8988T (cell line): ENCODE measurements at regions not wholly inside any gene's neighbourhood (a gene's known extent, or its start where the extent isn't known, plus 50 kb on each side); places are given as distances from the start of the nearest gene placed in this dataset.

ENCODE experiments used
- DNase-seq: peaks from one replicate; pipeline ENCODE4 v3.0.0; 2011

- DNase-seq: no peak
Measured at GRCh38 chr5:60243713-60244112, 350.2 kb upstream of the PDE4D start.

GRCh38 chr5:60232036-60232795, 338.7 kb upstream of the PDE4D start:
- DNase-seq: no peak

- no peak for DNase-seq
Measured at GRCh38 chr5:60230456-60230855, 336.9 kb upstream of the PDE4D start.

GRCh38 chr5:60229691-60230185, 336.2 kb upstream of the PDE4D start:
- DNase-seq: no peak

- DNase-seq: no peak
Measured at GRCh38 chr5:60228676-60229075, 335.1 kb upstream of the PDE4D start.

- no peak for DNase-seq
Measured at GRCh38 chr5:60226128-60226527, 332.6 kb upstream of the PDE4D start.

GRCh38 chr5:60223342-60223741, 329.8 kb upstream of the PDE4D start:
- DNase-seq: no peak

GRCh38 chr5:60219921-60220320, 326.4 kb upstream of the PDE4D start:
- DNase-seq: no peak

GRCh38 chr5:60210810-60211209, 317.3 kb upstream of the PDE4D start:
- no peak for DNase-seq

- DNase-seq: no peak
Measured at GRCh38 chr5:60209146-60209840, 315.8 kb upstream of the PDE4D start.

- no peak for DNase-seq
Measured at GRCh38 chr5:60208716-60209115, 315.2 kb upstream of the PDE4D start.

- no peak for DNase-seq
Measured at GRCh38 chr5:60207040-60207439, 313.5 kb upstream of the PDE4D start.

GRCh38 chr5:60206234-60206633, 312.7 kb upstream of the PDE4D start:
- DNase-seq: no peak

GRCh38 chr5:60205071-60205470, 311.5 kb upstream of the PDE4D start:
- DNase-seq: no peak

GRCh38 chr5:60196385-60197113, 303.0 kb upstream of the PDE4D start:
- no peak for DNase-seq

GRCh38 chr5:60195551-60195950, 302.0 kb upstream of the PDE4D start:
- DNase-seq: no peak

GRCh38 chr5:60195083-60195482, 301.6 kb upstream of the PDE4D start:
- no peak for DNase-seq

- DNase-seq: no peak
Measured at GRCh38 chr5:60185231-60186099, 291.9 kb upstream of the PDE4D start.

GRCh38 chr5:60184606-60185005, 291.1 kb upstream of the PDE4D start:
- DNase-seq: no peak

GRCh38 chr5:60183881-60184280, 290.4 kb upstream of the PDE4D start:
- no peak for DNase-seq

- no peak for DNase-seq
Measured at GRCh38 chr5:60178101-60178500, 284.6 kb upstream of the PDE4D start.

- DNase-seq: no peak
Measured at GRCh38 chr5:60177596-60177995, 284.1 kb upstream of the PDE4D start.

- DNase-seq: no peak
Measured at GRCh38 chr5:60173667-60174066, 280.1 kb upstream of the PDE4D start.
